ENCODE measurements at regions not wholly inside any gene's neighbourhood (a gene's known extent, or its start where the extent isn't known, plus 50 kb on each side); places are given as distances from the start of the nearest gene placed in this dataset.

- TF ChIP-seq CTCF (IDR thresholded peaks at IDR 0.05; ENCODE audit: poor library complexity) (no peak), EZH2 (IDR thresholded peaks at IDR 0.05; ENCODE audit: borderline replicate concordance) (no peak)
Measured at GRCh38 chr15:93523481-93523880, 434.5 kb upstream of the RGMA start.

Data from hepatocyte (in vitro differentiated cells).